ENCODE measurements at regions not wholly inside any gene's neighbourhood (a gene's known extent, or its start where the extent isn't known, plus 50 kb on each side); places are given as distances from the start of the nearest gene placed in this dataset.

- H3K36me3 ChIP-seq (ENCODE audit: control insufficient read depth, insufficient read depth, low read length) = no peaks in the 10 kb centered on the region
- no peaks in the 10 kb centered on the region for H3K79me2 ChIP-seq
- H3K9me3 ChIP-seq (ENCODE audit: control insufficient read depth, low read length) = no peaks in the 10 kb centered on the region
- no peak for TF ChIP-seq CTCF (IDR thresholded peaks at IDR 0.05)
- no peak overlapping the region for H3K27ac ChIP-seq
- H3K4me2 ChIP-seq (ENCODE audit: low read length) = no peak overlapping the region
- no peak overlapping the region for H3K9ac ChIP-seq
- no peaks in the 10 kb centered on the region for H3K4me1 ChIP-seq
- no peak overlapping the region for H3K4me3 ChIP-seq (ENCODE audit: low read depth, low read length)
- H3K27me3 ChIP-seq (ENCODE audit: control insufficient read depth, insufficient read depth, low read length) = no peaks in the 10 kb centered on the region
- H2AFZ ChIP-seq = no peak overlapping the region
Measured at GRCh38 chr9:106119176-106119575, 424.8 kb downstream of the TMEM38B start.

DNA sequence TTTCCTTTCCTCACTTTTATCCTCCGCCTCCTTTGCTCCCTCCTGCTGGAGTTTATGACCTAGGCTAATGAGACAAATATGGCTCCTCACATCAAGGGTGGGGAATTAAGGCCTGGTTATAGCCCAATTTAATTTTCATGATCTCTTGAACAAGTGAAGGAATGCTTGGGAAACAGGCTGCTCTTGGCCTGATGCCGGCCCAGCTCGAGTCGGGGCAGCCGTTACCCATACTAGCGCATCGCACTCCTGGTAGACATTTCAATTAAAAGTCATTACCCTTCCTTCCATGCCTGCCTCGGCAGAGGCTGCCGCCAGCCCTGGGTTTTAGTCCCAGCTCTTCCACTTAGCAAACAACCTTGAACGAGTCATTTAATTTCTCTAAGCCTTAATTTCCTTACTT lies 425.7 kb downstream of the TMEM38B start:
- Histone ChIP-seq H3K27ac (no peak overlapping the region), H3K36me3 (ENCODE audit: control insufficient read depth, insufficient read depth, low read length) (no peaks in the 10 kb centered on the region)
- no peak for TF ChIP-seq CTCF (IDR thresholded peaks at IDR 0.05)

GRCh38 chr9:106127776-106128175 lies 433.4 kb downstream of the TMEM38B start:
- Histone ChIP-seq H3K4me3 (ENCODE audit: low read depth, low read length) (no peak overlapping the region), H3K4me2 (ENCODE audit: low read length) (no peak overlapping the region), H3K9ac (no peak overlapping the region), H3K9me3 (ENCODE audit: control insufficient read depth, low read length) (no peaks in the 10 kb centered on the region), H3K27me3 (ENCODE audit: control insufficient read depth, insufficient read depth, low read length) (no peaks in the 10 kb centered on the region), H3K79me2 (no peaks in the 10 kb centered on the region), H3K4me1 (no peaks in the 10 kb centered on the region), H3K36me3 (ENCODE audit: control insufficient read depth, insufficient read depth, low read length) (no peaks in the 10 kb centered on the region), H3K27ac (no peak overlapping the region), H2AFZ (no peak overlapping the region)
- TF ChIP-seq CTCF (IDR thresholded peaks at IDR 0.05) = no peak

More for the DNA sequence above, 425.7 kb downstream of the TMEM38B start:
- no peaks in the 10 kb centered on the region for H3K4me1 ChIP-seq
- H3K79me2 ChIP-seq = no peaks in the 10 kb centered on the region
- H3K4me3 ChIP-seq (ENCODE audit: low read depth, low read length) = no peak overlapping the region
- H3K4me2 ChIP-seq (ENCODE audit: low read length) = no peak overlapping the region
- H3K9ac ChIP-seq = no peak overlapping the region
- H3K9me3 ChIP-seq (ENCODE audit: control insufficient read depth, low read length) = no peaks in the 10 kb centered on the region
- H2AFZ ChIP-seq = no peak overlapping the region
- no peaks in the 10 kb centered on the region for H3K27me3 ChIP-seq (ENCODE audit: control insufficient read depth, insufficient read depth, low read length)

DNA sequence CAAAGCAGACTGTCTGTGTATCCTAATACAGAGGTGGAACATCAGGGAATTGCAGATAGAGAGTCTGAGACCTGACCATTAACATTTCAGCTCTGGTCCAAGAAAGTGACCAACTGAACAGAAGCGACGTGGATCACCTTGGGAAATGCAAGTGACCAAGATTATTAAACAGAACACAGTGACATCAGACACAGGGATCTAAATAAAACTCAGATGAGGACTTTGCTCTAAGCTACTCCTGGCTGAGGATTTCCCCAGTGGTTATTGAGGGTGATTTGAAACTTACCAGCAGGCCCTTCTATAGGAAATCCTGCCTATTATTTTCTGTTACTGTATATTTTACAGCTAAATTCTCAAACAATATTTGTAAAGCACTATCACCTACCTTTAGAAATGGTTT lies 436.0 kb downstream of the TMEM38B start:
- Histone ChIP-seq H3K4me3 (ENCODE audit: low read depth, low read length) (no peak overlapping the region), H3K9me3 (ENCODE audit: control insufficient read depth, low read length) (no peaks in the 10 kb centered on the region), H3K79me2 (no peaks in the 10 kb centered on the region), H3K27me3 (ENCODE audit: control insufficient read depth, insufficient read depth, low read length) (no peaks in the 10 kb centered on the region), H2AFZ (no peak overlapping the region), H3K4me2 (ENCODE audit: low read length) (no peak overlapping the region), H3K36me3 (ENCODE audit: control insufficient read depth, insufficient read depth, low read length) (no peaks in the 10 kb centered on the region), H3K27ac (no peak overlapping the region), H3K9ac (no peak overlapping the region), H3K4me1 (no peaks in the 10 kb centered on the region)
- no peak for TF ChIP-seq CTCF (IDR thresholded peaks at IDR 0.05)

DNA sequence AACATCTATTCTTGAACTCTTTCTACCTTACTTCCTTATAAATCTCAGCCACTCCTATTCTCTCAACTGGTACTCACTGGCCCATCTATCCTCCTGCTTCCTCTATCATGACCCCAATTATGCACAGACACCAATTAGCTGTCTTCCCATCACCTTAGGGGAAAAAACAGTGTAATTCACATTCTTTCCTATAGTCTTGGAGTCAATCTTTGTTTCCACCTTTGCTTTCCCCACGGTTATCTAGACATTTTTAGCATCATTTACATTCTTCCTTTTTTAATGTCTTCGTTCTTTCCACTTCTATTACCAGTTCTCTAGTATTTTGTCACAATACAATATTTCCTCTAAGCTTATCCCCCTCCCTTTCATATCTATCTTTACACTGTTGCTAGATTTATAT lies 449.4 kb downstream of the TMEM38B start:
- no peaks in the 10 kb centered on the region for H3K79me2 ChIP-seq
- no peak overlapping the region for H2AFZ ChIP-seq
- no peaks in the 10 kb centered on the region for H3K9me3 ChIP-seq (ENCODE audit: control insufficient read depth, low read length)
- no peaks in the 10 kb centered on the region for H3K27me3 ChIP-seq (ENCODE audit: control insufficient read depth, insufficient read depth, low read length)
- no peak overlapping the region for H3K4me2 ChIP-seq (ENCODE audit: low read length)
- no peak overlapping the region for H3K27ac ChIP-seq
- H3K4me3 ChIP-seq (ENCODE audit: low read depth, low read length) = no peak overlapping the region
- no peak overlapping the region for H3K9ac ChIP-seq
- H3K36me3 ChIP-seq (ENCODE audit: control insufficient read depth, insufficient read depth, low read length) = no peaks in the 10 kb centered on the region
- H3K4me1 ChIP-seq = no peaks in the 10 kb centered on the region
- TF ChIP-seq CTCF (IDR thresholded peaks at IDR 0.05) = no peak

Measured in parathyroid adenoma (tissue), 2 donors.